ENCODE measurements at regions not wholly inside any gene's neighbourhood (a gene's known extent, or its start where the extent isn't known, plus 50 kb on each side); places are given as distances from the start of the nearest gene placed in this dataset.

DNA sequence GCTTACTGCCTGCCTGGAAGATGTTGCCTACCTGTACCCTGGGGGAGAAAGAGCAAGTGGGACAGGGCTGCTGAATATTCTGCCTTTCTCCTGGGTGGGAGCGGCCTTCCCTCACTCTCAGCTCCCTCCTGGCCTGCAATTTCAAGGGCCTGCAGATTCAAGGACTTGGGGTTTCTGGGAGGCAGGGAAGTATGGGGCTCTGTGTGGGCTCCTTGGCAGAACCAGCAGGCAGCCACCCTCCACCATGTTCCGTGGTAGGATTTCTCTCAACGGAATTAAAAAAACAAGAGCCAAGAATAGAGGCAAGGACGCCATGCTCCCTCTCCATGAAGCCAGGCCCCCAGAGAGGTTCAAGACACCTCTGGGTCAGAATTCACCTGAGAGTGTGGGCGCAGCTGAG is 127.7 kb downstream of the NAV1 start:
- TF ChIP-seq, protein P1, sequence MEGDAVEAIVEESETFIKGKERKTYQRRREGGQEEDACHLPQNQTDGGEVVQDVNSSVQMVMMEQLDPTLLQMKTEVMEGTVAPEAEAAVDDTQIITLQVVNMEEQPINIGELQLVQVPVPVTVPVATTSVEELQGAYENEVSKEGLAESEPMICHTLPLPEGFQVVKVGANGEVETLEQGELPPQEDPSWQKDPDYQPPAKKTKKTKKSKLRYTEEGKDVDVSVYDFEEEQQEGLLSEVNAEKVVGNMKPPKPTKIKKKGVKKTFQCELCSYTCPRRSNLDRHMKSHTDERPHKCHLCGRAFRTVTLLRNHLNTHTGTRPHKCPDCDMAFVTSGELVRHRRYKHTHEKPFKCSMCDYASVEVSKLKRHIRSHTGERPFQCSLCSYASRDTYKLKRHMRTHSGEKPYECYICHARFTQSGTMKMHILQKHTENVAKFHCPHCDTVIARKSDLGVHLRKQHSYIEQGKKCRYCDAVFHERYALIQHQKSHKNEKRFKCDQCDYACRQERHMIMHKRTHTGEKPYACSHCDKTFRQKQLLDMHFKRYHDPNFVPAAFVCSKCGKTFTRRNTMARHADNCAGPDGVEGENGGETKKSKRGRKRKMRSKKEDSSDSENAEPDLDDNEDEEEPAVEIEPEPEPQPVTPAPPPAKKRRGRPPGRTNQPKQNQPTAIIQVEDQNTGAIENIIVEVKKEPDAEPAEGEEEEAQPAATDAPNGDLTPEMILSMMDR (IDR thresholded peaks at IDR 0.05) = no peak
- TF ChIP-seq POLR2A (IDR thresholded peaks at IDR 0.05) = no peak
